Caco-2 (cell line): ENCODE measurements at regions not wholly inside any gene's neighbourhood (a gene's known extent, or its start where the extent isn't known, plus 50 kb on each side); places are given as distances from the start of the nearest gene placed in this dataset.

Source experiments
- BruUV-seq: library from RNA; stranded (reverse); fragments of 400-500 nt; replicated peaks from 2 replicates; lab custom pipeline; 2021; lab: Mats Ljungman, UMichigan
- CTCF ChIA-PET: fragments of 300-600 bp; sonication (Branson Sonifier 250); formaldehyde crosslinking; loops from one replicate; lab custom pipeline; 2022; ENCODE audit warnings: antibody characterized with exemption; lab: Charles Lee
- POLR2A ChIA-PET: fragments of 300-600 bp; sonication (Branson Sonifier 250); formaldehyde crosslinking; loops from one replicate; lab custom pipeline; 2022; ENCODE audit warnings: antibody characterized with exemption; lab: Charles Lee
- DNase-seq, 2 experiments: peaks; one replicate each; pipeline versions ENCODE4 v3.0.0 to v3.0.0-alpha.2; 2020 to 2022
- H3K27me3 ChIP-seq: replicated peaks from 2 replicates; pipeline ENCODE4 v1.6.0; 2011; ENCODE audit warnings: low read length; ENCODE audit not compliant: control insufficient read depth, insufficient read depth
- H3K36me3 ChIP-seq: 2 replicates; pipeline ENCODE4 v1.5.1; 2011; ENCODE audit warnings: low read length; ENCODE audit not compliant: control insufficient read depth, insufficient read depth
- H3K4me1 ChIP-seq: fragments of 250-450 bp; sonication (Bioruptor Pico); 2 replicates; pipeline ENCODE4 v1.5.1; 2020; ENCODE audit warnings: mild to moderate bottlenecking
- H3K4me3 ChIP-seq: 2 replicates; pipeline ENCODE4 v1.5.1; 2011; ENCODE audit warnings: low read depth, mild to moderate bottlenecking, control low read depth, low read length
- H3K9me3 ChIP-seq: fragments of 250-450 bp; sonication (Bioruptor Pico); 2 replicates; pipeline ENCODE4 v1.5.1; 2020; ENCODE audit warnings: mild to moderate bottlenecking, moderate library complexity
- H3K27ac Mint-ChIP-seq: one replicate; pipeline ENCODE4 v1.8.0; 2022; ENCODE audit warnings: mixed read lengths; ENCODE audit not compliant: unreplicated experiment
- H3K27me3 Mint-ChIP-seq: one replicate; pipeline ENCODE4 v1.8.0; 2022; ENCODE audit warnings: mixed read lengths; ENCODE audit not compliant: insufficient read depth, unreplicated experiment
- H3K36me3 Mint-ChIP-seq: one replicate; pipeline ENCODE4 v1.8.0; 2022; ENCODE audit warnings: mild to moderate bottlenecking, mixed read lengths; ENCODE audit not compliant: insufficient read depth, unreplicated experiment
- H3K4me1 Mint-ChIP-seq: one replicate; pipeline ENCODE4 v1.8.0; 2022; ENCODE audit warnings: low read depth, mixed read lengths; ENCODE audit not compliant: unreplicated experiment
- H3K4me3 Mint-ChIP-seq: one replicate; pipeline ENCODE4 v1.8.0; 2022; ENCODE audit warnings: mild to moderate bottlenecking, moderate library complexity, mixed read lengths; ENCODE audit not compliant: unreplicated experiment
- H3K9me3 Mint-ChIP-seq: one replicate; pipeline ENCODE4 v1.8.0; 2022; ENCODE audit warnings: mixed read lengths; ENCODE audit not compliant: unreplicated experiment
- CTCF ChIP-seq, 2 experiments: fragments of 200-600 bp in 1 of 2; IDR thresholded peaks; 1 replicate in 1 of 2; 2 replicates in 1 of 2; pipeline versions ENCODE4 v1.5.1 to v1.8.0; 2011 to 2022; ENCODE audit warnings: antibody characterized with exemption in 1 of 2, control low read depth in 1 of 2, inconsistent platforms in 1 of 2, low read depth in 1 of 2, low read length in 1 of 2, mild to moderate bottlenecking in 1 of 2, moderate library complexity in 1 of 2; ENCODE audit not compliant: insufficient read depth in 1 of 2, severe bottlenecking in 1 of 2, unreplicated experiment in 1 of 2
- intact Hi-C: fragments of 100-400 bp; cut with micrococcal nuclease; formaldehyde crosslinking; loops from one replicate; pipeline ENCODE4 v1.10.0; 2022; ENCODE audit not compliant: unreplicated experiment

GRCh38 chr9:86578722-86579121 is 224.5 kb upstream of the TUT7 start:
- Histone ChIP-seq H3K36me3 (no peaks in the 10 kb centered on the region), H3K9me3 (no peaks in the 10 kb centered on the region), H3K4me3 (no peak overlapping the region), H3K27me3 (no peaks in the 10 kb centered on the region), H3K4me1 (no peaks in the 10 kb centered on the region)
- no TSS peak for BruUV-seq
- TF ChIP-seq CTCF (IDR thresholded peaks at IDR 0.05; ENCODE audit: insufficient read depth in 1 of 2, low read depth in 1 of 2, low read length in 1 of 2, severe bottlenecking in 1 of 2, unreplicated experiment in 1 of 2) = no peak
- intact Hi-C loops = no loop called here
- Mint-ChIP-seq H3K36me3 (no peaks in the 10 kb centered on the region), H3K27ac (no peak overlapping the region), H3K9me3 (no peaks in the 10 kb centered on the region), H3K4me1 (no peaks in the 10 kb centered on the region), H3K27me3 (peaks cover 9% of the 10 kb centered on the region), H3K4me3 (no peak overlapping the region)
- CTCF ChIA-PET = no interaction called here
- POLR2A ChIA-PET = no interaction called here
- no peak for DNase-seq

GRCh38 chr9:86577420-86578333 is 223.5 kb upstream of the TUT7 start:
- ChIA-PET CTCF (no interaction called here), POLR2A (no interaction called here)
- Mint-ChIP-seq H3K4me3 (no peak overlapping the region), H3K27me3 (peaks cover 9% of the 10 kb centered on the region), H3K36me3 (no peaks in the 10 kb centered on the region), H3K27ac (no peak overlapping the region), H3K9me3 (no peaks in the 10 kb centered on the region), H3K4me1 (no peaks in the 10 kb centered on the region)
- no peaks in the 10 kb centered on the region for H3K9me3 ChIP-seq
- no peak overlapping the region for H3K4me3 ChIP-seq
- DNase-seq = no peak
- no peaks in the 10 kb centered on the region for H3K27me3 ChIP-seq
- no peak for TF ChIP-seq CTCF (IDR thresholded peaks at IDR 0.05; ENCODE audit: insufficient read depth in 1 of 2, low read depth in 1 of 2, low read length in 1 of 2, severe bottlenecking in 1 of 2, unreplicated experiment in 1 of 2)
- H3K4me1 ChIP-seq = no peaks in the 10 kb centered on the region
- H3K36me3 ChIP-seq = no peaks in the 10 kb centered on the region
- BruUV-seq = no TSS peak
- intact Hi-C loops = no loop called here

GRCh38 chr9:86575825-86576525 is 221.8 kb upstream of the TUT7 start:
- Histone ChIP-seq H3K4me1 (no peaks in the 10 kb centered on the region), H3K36me3 (no peaks in the 10 kb centered on the region), H3K27me3 (no peaks in the 10 kb centered on the region), H3K4me3 (no peak overlapping the region), H3K9me3 (no peaks in the 10 kb centered on the region)
- H3K4me3 Mint-ChIP-seq = no peak overlapping the region
- peaks cover 9% of the 10 kb centered on the region for H3K27me3 Mint-ChIP-seq
- BruUV-seq = no TSS peak
- POLR2A ChIA-PET = no interaction called here
- TF ChIP-seq CTCF (IDR thresholded peaks at IDR 0.05; ENCODE audit: insufficient read depth in 1 of 2, low read depth in 1 of 2, low read length in 1 of 2, severe bottlenecking in 1 of 2, unreplicated experiment in 1 of 2) = no peak
- intact Hi-C loops = no loop called here
- H3K9me3 Mint-ChIP-seq = no peaks in the 10 kb centered on the region
- no peak overlapping the region for H3K27ac Mint-ChIP-seq
- DNase-seq = no peak
- no peaks in the 10 kb centered on the region for H3K4me1 Mint-ChIP-seq
- no peaks in the 10 kb centered on the region for H3K36me3 Mint-ChIP-seq
- CTCF ChIA-PET = no interaction called here
